GM12878 (cell line): ENCODE measurements at regions not wholly inside any gene's neighbourhood (a gene's known extent, or its start where the extent isn't known, plus 50 kb on each side); places are given as distances from the start of the nearest gene placed in this dataset.

Experiments
- ATAC-seq: fragments of 200-7000 bp; cut with Tn5 transposase; 3 replicates; pipeline ENCODE4 v1.9.1; 2020; ENCODE audit warnings: mild to moderate bottlenecking, moderate library complexity
- BruUV-seq: library from RNA; stranded (reverse); fragments of 400-500 nt; replicated peaks from 2 replicates; lab custom pipeline; 2021; lab: Mats Ljungman, UMichigan
- CTCF ChIA-PET: fragments of 300-600 bp; sonication (Branson Sonifier 250); formaldehyde crosslinking; extraction: SDS; loops from one replicate; lab custom pipeline; 2021; ENCODE audit warnings: inconsistent platforms; lab: Yijun Ruan, JAX
- POLR2A ChIA-PET: fragments of 350-600 bp; formaldehyde crosslinking; extraction: SDS; loops from one replicate; lab custom pipeline; 2021; ENCODE audit warnings: inconsistent platforms; lab: Charles Lee
- RAD21 ChIA-PET: fragments of 300-600 bp; sonication (Branson Sonifier 250); formaldehyde crosslinking; loops from one replicate; lab custom pipeline; 2023; ENCODE audit warnings: antibody characterized with exemption; ENCODE audit not compliant: unreplicated experiment; lab: Charles Lee
- SMC1A ChIA-PET: fragments of 300-600 bp; sonication (Branson Sonifier 250); formaldehyde crosslinking; loops from one replicate; lab custom pipeline; 2023; ENCODE audit not compliant: unreplicated experiment, uncharacterized antibody; lab: Charles Lee
- DNase-seq: peaks from one replicate; pipeline ENCODE4 v3.0.0-alpha.2; 2011; ENCODE audit warnings: low read depth, low spot score
- FAIRE-seq: peaks from 3 replicates; lab custom pipeline; 2011; peaks lifted over from hg19 to GRCh38; lab: Jason Lieb, UNC
- H2AFZ ChIP-seq: 2 replicates; pipeline ENCODE4 v1.6.0; 2011; ENCODE audit warnings: low read depth, low read length, control low read depth; ENCODE audit not compliant: control insufficient read depth
- H3K27ac ChIP-seq: 2 replicates; pipeline ENCODE4 v1.5.1; 2011; ENCODE audit warnings: control low read depth; ENCODE audit not compliant: control insufficient read depth, insufficient read depth
- H3K27me3 ChIP-seq, 2 experiments: replicated peaks in 1 of 2; 2 replicates each; pipeline versions ENCODE4 v1.6.0 to v1.6.1; 2011; ENCODE audit warnings: low read length in 1 of 2; ENCODE audit not compliant: control insufficient read depth in 2 of 2, insufficient read depth in 2 of 2
- H3K36me3 ChIP-seq, 2 experiments: 2 replicates each; pipeline ENCODE4 v1.5.1; 2011; ENCODE audit warnings: low read length in 1 of 2; ENCODE audit not compliant: control insufficient read depth in 2 of 2, insufficient read depth in 2 of 2
- H3K4me1 ChIP-seq: 2 replicates; pipeline ENCODE4 v1.6.1; 2011; ENCODE audit warnings: mild to moderate bottlenecking, low read length, moderate library complexity, mixed read lengths; ENCODE audit not compliant: control insufficient read depth, insufficient read depth
- H3K4me2 ChIP-seq: 2 replicates; pipeline ENCODE4 v1.6.0; 2011; ENCODE audit warnings: control low read depth; ENCODE audit not compliant: control insufficient read depth, insufficient read depth
- H3K4me3 ChIP-seq: fragments of 200-600 bp; sonication (generic); 2 replicates; pipeline ENCODE4 v1.5.1; 2016
- H3K79me2 ChIP-seq: 2 replicates; pipeline ENCODE4 v1.6.0; 2011; ENCODE audit warnings: low read length; ENCODE audit not compliant: control insufficient read depth, insufficient read depth
- H3K9ac ChIP-seq: 2 replicates; pipeline ENCODE4 v1.8.0; 2011; ENCODE audit warnings: low read length, control low read depth, mixed read lengths; ENCODE audit not compliant: control insufficient read depth, insufficient read depth
- H3K9me3 ChIP-seq: replicated peaks from 3 replicates; pipeline ENCODE4 v1.5.1; 2011; ENCODE audit warnings: mild to moderate bottlenecking, low read length; ENCODE audit not compliant: control insufficient read depth, insufficient read depth
- H4K20me1 ChIP-seq: 2 replicates; pipeline ENCODE4 v1.6.0; 2011; ENCODE audit not compliant: control insufficient read depth, insufficient read depth
- BCL11A ChIP-seq: IDR thresholded peaks from 2 replicates; pipeline ENCODE4 v1.6.1; 2011; ENCODE audit warnings: low read depth, low read length
- CHD4 ChIP-seq: fragments of 200-600 bp; sonication (generic); IDR thresholded peaks from 2 replicates; pipeline ENCODE4 v1.6.1; 2016; ENCODE audit warnings: mild to moderate bottlenecking
- E4F1 ChIP-seq: fragments of 450-650 bp; IDR thresholded peaks from 2 replicates; pipeline ENCODE4 v1.6.1; 2018; ENCODE audit warnings: borderline replicate concordance, mild to moderate bottlenecking; ENCODE audit not compliant: partially characterized antibody
- FOS ChIP-seq: IDR thresholded peaks from 3 replicates; pipeline ENCODE4 v1.6.1; 2011; ENCODE audit warnings: borderline replicate concordance; ENCODE audit not compliant: insufficient read length; ENCODE audit errors: extremely low read depth
- IRF4 ChIP-seq: IDR thresholded peaks from 2 replicates; pipeline ENCODE4 v1.6.1; 2011; ENCODE audit warnings: low read depth, low read length
- NFYB ChIP-seq: IDR thresholded peaks from 2 replicates; pipeline ENCODE4 v1.6.1; 2011; ENCODE audit warnings: low read depth, mild to moderate bottlenecking, low read length, improper control_type of control experiment, moderate library complexity; ENCODE audit not compliant: insufficient read depth
- PAX5 ChIP-seq: IDR thresholded peaks from 2 replicates; pipeline ENCODE4 v1.6.1; 2011; ENCODE audit warnings: low read depth, low read length, borderline replicate concordance
- RUNX3 ChIP-seq: IDR thresholded peaks from 2 replicates; pipeline ENCODE4 v1.6.1; 2012; ENCODE audit warnings: low read length, inconsistent platforms
- SRF ChIP-seq, 2 experiments: IDR thresholded peaks; 2 replicates each; pipeline ENCODE4 v1.6.1; 2011; ENCODE audit warnings: low read depth in 2 of 2, low read length in 2 of 2, mild to moderate bottlenecking in 1 of 2, moderate library complexity in 1 of 2
- SUPT20H ChIP-seq: IDR thresholded peaks from 2 replicates; pipeline ENCODE4 v1.6.1; 2011; ENCODE audit warnings: low read depth, mild to moderate bottlenecking, low read length, moderate library complexity, borderline replicate concordance; ENCODE audit not compliant: control insufficient read depth
- ZBTB33 ChIP-seq: fragments of 450-650 bp; IDR thresholded peaks from 2 replicates; pipeline ENCODE4 v1.6.1; 2017; ENCODE audit warnings: mild to moderate bottlenecking
- in situ Hi-C: fragments of 300-500 bp; cut with MboI; formaldehyde crosslinking; loops from 9 replicates; pipeline ENCODE4 v1.14.3; 2018; ENCODE audit warnings: mixed read lengths
- intact Hi-C: fragments of 100-400 bp; cut with micrococcal nuclease; formaldehyde crosslinking; loops from one replicate; pipeline ENCODE4 v1.14.2; 2022; ENCODE audit not compliant: unreplicated experiment
- TF ChIP-seq, protein P1 (sequence below): fragments of 450-650 bp; formaldehyde crosslinking; IDR thresholded peaks from 2 replicates; pipeline ENCODE4 v1.5.0; 2022; ENCODE audit warnings: mild to moderate bottlenecking, missing genetic modification characterization
- TF ChIP-seq, protein P2 (sequence below): IDR thresholded peaks from 2 replicates; pipeline ENCODE4 v1.6.1; 2012; ENCODE audit warnings: low read depth, low read length, improper control_type of control experiment
- TF ChIP-seq, protein P3 (sequence below): IDR thresholded peaks from 2 replicates; pipeline ENCODE4 v1.6.1; 2011; ENCODE audit warnings: borderline replicate concordance, low read depth, mild to moderate bottlenecking, moderate library complexity, low read length; ENCODE audit not compliant: insufficient read depth, poor library complexity, severe bottlenecking

- TF ChIP-seq, protein P1, sequence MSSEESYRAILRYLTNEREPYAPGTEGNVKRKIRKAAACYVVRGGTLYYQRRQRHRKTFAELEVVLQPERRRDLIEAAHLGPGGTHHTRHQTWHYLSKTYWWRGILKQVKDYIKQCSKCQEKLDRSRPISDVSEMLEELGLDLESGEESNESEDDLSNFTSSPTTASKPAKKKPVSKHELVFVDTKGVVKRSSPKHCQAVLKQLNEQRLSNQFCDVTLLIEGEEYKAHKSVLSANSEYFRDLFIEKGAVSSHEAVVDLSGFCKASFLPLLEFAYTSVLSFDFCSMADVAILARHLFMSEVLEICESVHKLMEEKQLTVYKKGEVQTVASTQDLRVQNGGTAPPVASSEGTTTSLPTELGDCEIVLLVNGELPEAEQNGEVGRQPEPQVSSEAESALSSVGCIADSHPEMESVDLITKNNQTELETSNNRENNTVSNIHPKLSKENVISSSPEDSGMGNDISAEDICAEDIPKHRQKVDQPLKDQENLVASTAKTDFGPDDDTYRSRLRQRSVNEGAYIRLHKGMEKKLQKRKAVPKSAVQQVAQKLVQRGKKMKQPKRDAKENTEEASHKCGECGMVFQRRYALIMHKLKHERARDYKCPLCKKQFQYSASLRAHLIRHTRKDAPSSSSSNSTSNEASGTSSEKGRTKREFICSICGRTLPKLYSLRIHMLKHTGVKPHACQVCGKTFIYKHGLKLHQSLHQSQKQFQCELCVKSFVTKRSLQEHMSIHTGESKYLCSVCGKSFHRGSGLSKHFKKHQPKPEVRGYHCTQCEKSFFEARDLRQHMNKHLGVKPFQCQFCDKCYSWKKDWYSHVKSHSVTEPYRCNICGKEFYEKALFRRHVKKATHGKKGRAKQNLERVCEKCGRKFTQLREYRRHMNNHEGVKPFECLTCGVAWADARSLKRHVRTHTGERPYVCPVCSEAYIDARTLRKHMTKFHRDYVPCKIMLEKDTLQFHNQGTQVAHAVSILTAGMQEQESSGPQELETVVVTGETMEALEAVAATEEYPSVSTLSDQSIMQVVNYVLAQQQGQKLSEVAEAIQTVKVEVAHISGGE = no peak
- TF ChIP-seq E4F1 = no peak
- no peak for TF ChIP-seq SUPT20H
- TF ChIP-seq, all 136 proteins: peak for 0
Observed at GRCh38 chr12:118527310-118527709, 151.0 kb downstream of the SUDS3 start (continued).

- Histone ChIP-seq H2AFZ (no peak overlapping the region), H3K27me3 (no peaks in the 10 kb centered on the region), H3K36me3 (no peaks in the 10 kb centered on the region), H3K4me2 (no peak overlapping the region), H3K79me2 (no peaks in the 10 kb centered on the region), H3K4me1 (no peaks in the 10 kb centered on the region), H3K27ac (no peak overlapping the region), H3K9me3 (no peaks in the 10 kb centered on the region), H4K20me1 (no peaks in the 10 kb centered on the region), H3K4me3 (no peak overlapping the region), H3K9ac (no peak overlapping the region)
- ATAC-seq (no peak), FAIRE-seq (no peak), DNase-seq (no peak)
- RAD21 ChIA-PET = no interaction called here
- BruUV-seq = no TSS peak
- intact Hi-C loops (no loop called here), in situ Hi-C loops (no loop called here)
- SMC1A ChIA-PET = no interaction called here
- POLR2A ChIA-PET = interaction anchor here (0.5 to 0.7 kb wide), 2 partner anchors 26 to 63 kb away, joined by 3 read pairs; no protein-coding TSS in a partner anchor
- CTCF ChIA-PET = no interaction called here
- TF ChIP-seq, protein P2, sequence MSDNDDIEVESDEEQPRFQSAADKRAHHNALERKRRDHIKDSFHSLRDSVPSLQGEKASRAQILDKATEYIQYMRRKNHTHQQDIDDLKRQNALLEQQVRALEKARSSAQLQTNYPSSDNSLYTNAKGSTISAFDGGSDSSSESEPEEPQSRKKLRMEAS = no peak
- TF ChIP-seq FOS = no peak
- no peak for TF ChIP-seq CHD4
- no peak for TF ChIP-seq IRF4
- no peak for TF ChIP-seq ZBTB33
- TF ChIP-seq PAX5 = no peak
- TF ChIP-seq SRF (IDR thresholded peaks at IDR 0.05; ENCODE audit: low read depth in 2 of 2, low read length in 2 of 2) = no peak
- no peak for TF ChIP-seq BCL11A
- no peak for TF ChIP-seq NFYB
- TF ChIP-seq, protein P3, sequence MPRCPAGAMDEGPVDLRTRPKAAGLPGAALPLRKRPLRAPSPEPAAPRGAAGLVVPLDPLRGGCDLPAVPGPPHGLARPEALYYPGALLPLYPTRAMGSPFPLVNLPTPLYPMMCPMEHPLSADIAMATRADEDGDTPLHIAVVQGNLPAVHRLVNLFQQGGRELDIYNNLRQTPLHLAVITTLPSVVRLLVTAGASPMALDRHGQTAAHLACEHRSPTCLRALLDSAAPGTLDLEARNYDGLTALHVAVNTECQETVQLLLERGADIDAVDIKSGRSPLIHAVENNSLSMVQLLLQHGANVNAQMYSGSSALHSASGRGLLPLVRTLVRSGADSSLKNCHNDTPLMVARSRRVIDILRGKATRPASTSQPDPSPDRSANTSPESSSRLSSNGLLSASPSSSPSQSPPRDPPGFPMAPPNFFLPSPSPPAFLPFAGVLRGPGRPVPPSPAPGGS = no peak
- no peak for TF ChIP-seq RUNX3
Observed at GRCh38 chr12:118528625-118529024, 152.3 kb downstream of the SUDS3 start.
